Spleen (tissue), 11 donors: ENCODE measurements at regions not wholly inside any gene's neighbourhood (a gene's known extent, or its start where the extent isn't known, plus 50 kb on each side); places are given as distances from the start of the nearest gene placed in this dataset.

ENCODE experiments used
- DNase-seq: peaks from one replicate; pipeline ENCODE4 v3.0.0-alpha.2; 2020
- H3K27ac ChIP-seq, 8 donors: fragments of 200-600 bp; sonication (generic) in 7 of 8; 1 replicate in 4 of 8; 2 replicates in 4 of 8; pipeline versions ENCODE4 v1.5.0 to v1.8.0; 2016 to 2021; ENCODE audit warnings: inconsistent platforms in 4 of 8, mild to moderate bottlenecking in 4 of 8, moderate library complexity in 1 of 8
- H3K27me3 ChIP-seq, 7 donors: fragments of 200-600 bp; sonication (generic) in 6 of 7; replicated peaks in 1 of 7; 1 replicate in 4 of 7; 2 replicates in 3 of 7; pipeline versions ENCODE4 v1.5.0 to v1.8.0; 2016 to 2021; ENCODE audit warnings: inconsistent platforms in 3 of 7, mild to moderate bottlenecking in 1 of 7
- H3K36me3 ChIP-seq, 6 donors: fragments of 200-600 bp; sonication (generic) in 5 of 6; 1 replicate in 4 of 6; 2 replicates in 2 of 6; pipeline versions ENCODE4 v1.5.0 to v1.8.0; 2016 to 2021; ENCODE audit warnings: inconsistent platforms in 2 of 6
- H3K4me1 ChIP-seq, 6 donors: fragments of 200-600 bp; sonication (generic) in 5 of 6; 1 replicate in 3 of 6; 2 replicates in 3 of 6; pipeline versions ENCODE4 v1.5.0 to v1.8.0; 2016 to 2021; ENCODE audit warnings: inconsistent platforms in 3 of 6
- H3K4me3 ChIP-seq, 8 donors: fragments of 200-600 bp; sonication (generic) in 7 of 8; 1 replicate in 4 of 8; 2 replicates in 4 of 8; pipeline versions ENCODE4 v1.5.0 to v1.8.0; 2016 to 2021; ENCODE audit warnings: inconsistent platforms in 4 of 8, mild to moderate bottlenecking in 4 of 8, moderate library complexity in 2 of 8
- H3K9me3 ChIP-seq, 8 donors: fragments of 200-600 bp; sonication (generic) in 7 of 8; 1 replicate in 4 of 8; 2 replicates in 4 of 8; pipeline versions ENCODE4 v1.5.0 to v1.8.0; 2016 to 2021; ENCODE audit warnings: inconsistent platforms in 4 of 8
- CTCF ChIP-seq, 11 experiments: fragments of 200-600 bp in 7 of 11; fragments of 450-650 bp in 4 of 11; sonication (generic) in 4 of 11; IDR thresholded peaks in 8 of 11; conservative IDR thresholded peaks in 3 of 11; 1 replicate in 7 of 11; 2 replicates in 4 of 11; pipeline versions ENCODE4 v1.4.0 to v1.8.0; 2016 to 2021; ENCODE audit warnings: antibody characterized with exemption in 11 of 11, inconsistent platforms in 4 of 11, mild to moderate bottlenecking in 1 of 11
- POLR2A ChIP-seq, 3 donors: fragments of 450-650 bp; IDR thresholded peaks; one replicate each; pipeline ENCODE4 v1.5.1; 2017; ENCODE audit warnings: antibody characterized with exemption in 3 of 3, mild to moderate bottlenecking in 1 of 3
- POLR2AphosphoS5 ChIP-seq, 3 donors: sonication (generic); formaldehyde crosslinking; IDR thresholded peaks; one replicate each; pipeline ENCODE4 v1.5.1; 2017; ENCODE audit warnings: antibody characterized with exemption in 3 of 3
- WGBS, 5 donors: extraction: QIAGEN DNeasy Blood & Tissue Kit in 3 of 5; methylation state at CpG; one replicate each; pipeline versions ENCODE4 v1.1.5 to v1.1.7; 2013 to 2018; 5-methylcytosine and 5-hydroxymethylcytosine counted together
- intact Hi-C: fragments of 100-400 bp; cut with DNase I; formaldehyde crosslinking; loops from one replicate; pipeline ENCODE4 v1.15.0; 2023; ENCODE audit warnings: low total_unique reads
- donor health status: healthy with polysubstance abuse.
- donor health status: DM: no; HTN: no; CAD: no; lungs with moderate emphysema.
- donor health status: DM: no; HTN: no; CAD: no.
- donor health status: Bipolar disorder and iron deficiency.
- donor health status: healthy.
- donor health status: DM: no; HTN: no; CAD: no.
- donor health status: DM: yes; HTN: yes; CAD: no.

GRCh38 chr14:96625426-96625985, 123.3 kb downstream of the PAPOLA start:
- H3K9me3 ChIP-seq, result peaks cover 0 to 7% (median 0%) of the 10 kb centered on the region in 8 donors
- WGBS, 5 donors, result 73 to 79% (median 78%) methylated on average over 22 of the region's 22 CpGs
- peaks cover 0 to 3% (median 0%) of the 10 kb centered on the region in 6 donors for H3K4me1 ChIP-seq
- TF ChIP-seq CTCF (IDR thresholded peaks at IDR 0.05 in 8 of 11, conservative IDR thresholded peaks at IDR 0.05 in 3 of 11) (no peak), POLR2A (IDR thresholded peaks at IDR 0.05) (no peak), POLR2AphosphoS5 (IDR thresholded peaks at IDR 0.05) (no peak)
- no peaks in the 10 kb centered on the region for H3K36me3 ChIP-seq
- intact Hi-C loops, result no loop called here
- H3K27me3 ChIP-seq, result peaks cover 0 to 42% (median 0%) of the 10 kb centered on the region in 7 donors
- DNase-seq, result peak; percentile 54
- H3K4me3 ChIP-seq, result no peak overlapping the region
- no peak overlapping the region for H3K27ac ChIP-seq

- peaks cover 0 to 7% (median 0%) of the 10 kb centered on the region in 8 donors for H3K9me3 ChIP-seq
- TF ChIP-seq CTCF (IDR thresholded peaks at IDR 0.05 in 8 of 11, conservative IDR thresholded peaks at IDR 0.05 in 3 of 11), result no peak
- no peak for TF ChIP-seq POLR2A (IDR thresholded peaks at IDR 0.05)
- TF ChIP-seq POLR2AphosphoS5 (IDR thresholded peaks at IDR 0.05), result no peak
- 71 to 82% (median 76%) methylated on average over 14 to 16 of the region's 16 CpGs for WGBS, 5 donors
- intact Hi-C loops, result no loop called here
- H3K27me3 ChIP-seq, result peaks cover 0 to 42% (median 0%) of the 10 kb centered on the region in 7 donors
- H3K4me3 ChIP-seq, result no peak overlapping the region
- peak overlapping the region in 6 of 8 donors; percentile 13 to 65 (median 44) for H3K27ac ChIP-seq
- DNase-seq, result peak; percentile 29
- peaks cover 0 to 3% (median 0%) of the 10 kb centered on the region in 6 donors for H3K4me1 ChIP-seq
- no peaks in the 10 kb centered on the region for H3K36me3 ChIP-seq
Observed at GRCh38 chr14:96626121-96626768, 124.1 kb downstream of the PAPOLA start.

GRCh38 chr14:96626916-96627315, 124.7 kb downstream of the PAPOLA start:
- intact Hi-C loops, result no loop called here
- peak in 1 of 3 donors; percentile 67 for TF ChIP-seq POLR2AphosphoS5 (IDR thresholded peaks at IDR 0.05)
- TF ChIP-seq CTCF (IDR thresholded peaks at IDR 0.05 in 8 of 11, conservative IDR thresholded peaks at IDR 0.05 in 3 of 11), result no peak

GRCh38 chr14:96627386-96627785, 125.2 kb downstream of the PAPOLA start:
- Histone ChIP-seq H3K36me3 (no peaks in the 10 kb centered on the region), H3K4me3 (peak overlapping the region in 1 of 8 donors; percentile 27), H3K9me3 (peaks cover 0 to 7% (median 0%) of the 10 kb centered on the region in 8 donors), H3K27me3 (peaks cover 0 to 42% (median 0%) of the 10 kb centered on the region in 7 donors), H3K27ac (peak overlapping the region in 4 of 8 donors; percentile 39 to 65 (median 54)), H3K4me1 (peaks cover 0 to 3% (median 0%) of the 10 kb centered on the region in 6 donors)
- intact Hi-C loops, result no loop called here
- no peak for TF ChIP-seq POLR2A (IDR thresholded peaks at IDR 0.05)
- no peak for TF ChIP-seq POLR2AphosphoS5 (IDR thresholded peaks at IDR 0.05)
- TF ChIP-seq CTCF (IDR thresholded peaks at IDR 0.05 in 8 of 11, conservative IDR thresholded peaks at IDR 0.05 in 3 of 11), result no peak
- DNase-seq, result no peak
- WGBS, 5 donors, result 32 to 49% (median 42%) methylated on average over 4 of the region's 4 CpGs

More at GRCh38 chr14:96626916-96627315, 124.7 kb downstream of the PAPOLA start:
- WGBS, 5 donors, result 31 to 51% (median 42%) methylated on average over 14 of the region's 14 CpGs
- H3K27ac ChIP-seq, result peak overlapping the region in 6 of 8 donors; percentile 13 to 65 (median 44)
- H3K4me3 ChIP-seq, result peak overlapping the region in 1 of 8 donors; percentile 27
- H3K36me3 ChIP-seq, result no peaks in the 10 kb centered on the region
- H3K27me3 ChIP-seq, result peaks cover 0 to 42% (median 0%) of the 10 kb centered on the region in 7 donors
- peak; percentile 61 for DNase-seq
- H3K9me3 ChIP-seq, result peaks cover 0 to 7% (median 0%) of the 10 kb centered on the region in 8 donors
- peaks cover 0 to 3% (median 0%) of the 10 kb centered on the region in 6 donors for H3K4me1 ChIP-seq
